PC-3 (cell line): ENCODE measurements at regions not wholly inside any gene's neighbourhood (a gene's known extent, or its start where the extent isn't known, plus 50 kb on each side); places are given as distances from the start of the nearest gene placed in this dataset.

Experiments used
- ATAC-seq: fragments of 200-7000 bp; cut with Tn5 transposase; 2 replicates; pipeline ENCODE4 v1.9.1; 2020; ENCODE audit warnings: mild to moderate bottlenecking, moderate library complexity
- BruUV-seq: library from RNA; stranded (reverse); fragments of 400-500 nt; replicated peaks from 2 replicates; lab custom pipeline; 2021; lab: Mats Ljungman, UMichigan
- CTCF ChIA-PET: fragments of 300-600 bp; sonication (Branson Sonifier 250); formaldehyde crosslinking; loops from one replicate; lab custom pipeline; 2022; ENCODE audit warnings: antibody characterized with exemption; lab: Charles Lee
- POLR2A ChIA-PET: fragments of 300-600 bp; sonication (Branson Sonifier 250); formaldehyde crosslinking; loops from one replicate; lab custom pipeline; 2022; ENCODE audit warnings: antibody characterized with exemption; ENCODE audit not compliant: unreplicated experiment; lab: Charles Lee
- DNase-seq: peaks from one replicate; pipeline ENCODE4 v3.0.0-alpha.2; 2015
- H2AFZ ChIP-seq: fragments of 300-600 bp; sonication (generic); 2 replicates; pipeline ENCODE4 v1.6.0; 2016; ENCODE audit warnings: antibody characterized with exemption, low read length
- H3F3A ChIP-seq: fragments of 300-600 bp; sonication (generic); one replicate; pipeline ENCODE4 v1.6.0; 2017; ENCODE audit warnings: antibody characterized with exemption, low read length, control low read depth, mild to moderate bottlenecking; ENCODE audit not compliant: unreplicated experiment
- H3K27ac ChIP-seq: fragments of 300-600 bp; sonication (generic); 2 replicates; pipeline ENCODE4 v1.5.1; 2016; ENCODE audit warnings: mild to moderate bottlenecking, low read length
- H3K27me3 ChIP-seq: fragments of 300-600 bp; sonication (generic); 2 replicates; pipeline ENCODE4 v1.6.1; 2016; ENCODE audit warnings: low read length, mixed read lengths
- H3K36me3 ChIP-seq: fragments of 300-600 bp; sonication (generic); 2 replicates; pipeline ENCODE4 v1.6.1; 2016; ENCODE audit warnings: low read depth, mixed run types, low read length, mixed read lengths
- H3K4me1 ChIP-seq: fragments of 300-600 bp; sonication (generic); 2 replicates; pipeline ENCODE4 v1.5.1; 2016; ENCODE audit warnings: low read length; ENCODE audit not compliant: insufficient read depth
- H3K4me2 ChIP-seq: fragments of 300-600 bp; sonication (generic); 2 replicates; pipeline ENCODE4 v1.6.0; 2016; ENCODE audit warnings: low read length
- H3K4me3 ChIP-seq: fragments of 300-600 bp; sonication (generic); 2 replicates; pipeline ENCODE4 v1.5.1; 2016; ENCODE audit warnings: mild to moderate bottlenecking, low read length, mixed read lengths
- H3K79me2 ChIP-seq: fragments of 300-600 bp; sonication (generic); 2 replicates; pipeline ENCODE4 v1.6.1; 2017; ENCODE audit warnings: low read length, mixed read lengths
- H3K9ac ChIP-seq: fragments of 300-600 bp; sonication (generic); 2 replicates; pipeline ENCODE4 v1.6.0; 2016; ENCODE audit warnings: mild to moderate bottlenecking, low read length
- H3K9me2 ChIP-seq: fragments of 300-600 bp; sonication (generic); replicated peaks from 2 replicates; pipeline ENCODE4 v1.6.1; 2016; ENCODE audit warnings: mixed run types, low read length, mixed read lengths
- H3K9me3 ChIP-seq: fragments of 300-600 bp; sonication (generic); 2 replicates; pipeline ENCODE4 v1.6.1; 2016; ENCODE audit warnings: low read length, mixed read lengths
- H4K20me1 ChIP-seq: fragments of 300-600 bp; sonication (generic); 2 replicates; pipeline ENCODE4 v1.6.1; 2016; ENCODE audit warnings: low read length, mixed read lengths
- CTCF ChIP-seq: fragments of 300-600 bp; sonication (generic); conservative IDR thresholded peaks from 2 replicates; pipeline ENCODE4 v1.5.1; 2017; ENCODE audit warnings: antibody characterized with exemption, low read depth, mild to moderate bottlenecking, low read length
- EZH2 ChIP-seq: fragments of 300-600 bp; sonication (generic); IDR thresholded peaks from one replicate; pipeline ENCODE4 v1.6.1; 2017; ENCODE audit warnings: antibody characterized with exemption, mild to moderate bottlenecking, low read length; ENCODE audit not compliant: unreplicated experiment
- EZH2phosphoT487 ChIP-seq: fragments of 300-600 bp; sonication (generic); IDR thresholded peaks from 2 replicates; pipeline ENCODE4 v1.6.1; 2018; ENCODE audit warnings: mild to moderate bottlenecking, antibody characterized with exemption, low read length, borderline replicate concordance
- intact Hi-C: fragments of 100-400 bp; cut with micrococcal nuclease; formaldehyde crosslinking; loops from 2 replicates; pipeline ENCODE4 v1.9.0; 2023

- Histone ChIP-seq H3K4me2 (no peak overlapping the region), H4K20me1 (no peaks in the 10 kb centered on the region), H2AFZ (no peak overlapping the region), H3K9me3 (no peaks in the 10 kb centered on the region), H3K36me3 (no peaks in the 10 kb centered on the region), H3K27me3 (no peaks in the 10 kb centered on the region), H3K9me2 (no peaks in the 10 kb centered on the region), H3K4me1 (no peaks in the 10 kb centered on the region), H3F3A (no peaks in the 10 kb centered on the region), H3K4me3 (no peak overlapping the region), H3K9ac (no peak overlapping the region), H3K27ac (no peak overlapping the region), H3K79me2 (no peaks in the 10 kb centered on the region)
- DNase-seq: no peak
- POLR2A ChIA-PET: no interaction called here
- intact Hi-C loops: no loop called here
- TF ChIP-seq EZH2: no peak
- no peak for TF ChIP-seq EZH2phosphoT487
- TF ChIP-seq CTCF: no peak
- ATAC-seq: no peak
- no TSS peak for BruUV-seq
- CTCF ChIA-PET: no interaction called here
These were observed 422.7 kb upstream of the LCORL start for GRCh38 chr4:18444206-18444605.

GRCh38 chr4:18442957-18443356, 421.4 kb upstream of the LCORL start:
- no peak for DNase-seq
- no peak overlapping the region for H3K27ac ChIP-seq
- H2AFZ ChIP-seq: no peak overlapping the region
- no peaks in the 10 kb centered on the region for H4K20me1 ChIP-seq
- H3K79me2 ChIP-seq: no peaks in the 10 kb centered on the region
- H3K9ac ChIP-seq: no peak overlapping the region
- BruUV-seq: no TSS peak
- CTCF ChIA-PET: no interaction called here
- no peaks in the 10 kb centered on the region for H3F3A ChIP-seq
- ATAC-seq: no peak
- POLR2A ChIA-PET: no interaction called here
- H3K9me2 ChIP-seq: no peaks in the 10 kb centered on the region
- H3K9me3 ChIP-seq: no peaks in the 10 kb centered on the region
- no peaks in the 10 kb centered on the region for H3K36me3 ChIP-seq
- H3K27me3 ChIP-seq: no peaks in the 10 kb centered on the region
- H3K4me2 ChIP-seq: no peak overlapping the region
- TF ChIP-seq CTCF (no peak), EZH2 (no peak), EZH2phosphoT487 (no peak)
- H3K4me3 ChIP-seq: no peak overlapping the region
- no peaks in the 10 kb centered on the region for H3K4me1 ChIP-seq
- intact Hi-C loops: no loop called here

GRCh38 chr4:18441676-18442075, 420.1 kb upstream of the LCORL start:
- H3K4me2 ChIP-seq: no peak overlapping the region
- no peaks in the 10 kb centered on the region for H4K20me1 ChIP-seq
- H3K9ac ChIP-seq: no peak overlapping the region
- TF ChIP-seq CTCF (no peak), EZH2 (no peak), EZH2phosphoT487 (no peak)
- H3K79me2 ChIP-seq: no peaks in the 10 kb centered on the region
- no peaks in the 10 kb centered on the region for H3K4me1 ChIP-seq
- intact Hi-C loops: no loop called here
- H3K4me3 ChIP-seq: no peak overlapping the region
- DNase-seq: no peak
- CTCF ChIA-PET: no interaction called here
- no peaks in the 10 kb centered on the region for H3K36me3 ChIP-seq
- no peaks in the 10 kb centered on the region for H3K9me2 ChIP-seq
- no peaks in the 10 kb centered on the region for H3K27me3 ChIP-seq
- POLR2A ChIA-PET: no interaction called here
- no peaks in the 10 kb centered on the region for H3F3A ChIP-seq
- no peak for ATAC-seq
- no peaks in the 10 kb centered on the region for H3K9me3 ChIP-seq
- no peak overlapping the region for H3K27ac ChIP-seq
- no peak overlapping the region for H2AFZ ChIP-seq
- BruUV-seq: no TSS peak
